ENCODE measurements at regions not wholly inside any gene's neighbourhood (a gene's known extent, or its start where the extent isn't known, plus 50 kb on each side); places are given as distances from the start of the nearest gene placed in this dataset.

- no peak overlapping the region for H2BK15ac ChIP-seq (ENCODE audit: low read depth, low read length)
- TF ChIP-seq, protein P1, sequence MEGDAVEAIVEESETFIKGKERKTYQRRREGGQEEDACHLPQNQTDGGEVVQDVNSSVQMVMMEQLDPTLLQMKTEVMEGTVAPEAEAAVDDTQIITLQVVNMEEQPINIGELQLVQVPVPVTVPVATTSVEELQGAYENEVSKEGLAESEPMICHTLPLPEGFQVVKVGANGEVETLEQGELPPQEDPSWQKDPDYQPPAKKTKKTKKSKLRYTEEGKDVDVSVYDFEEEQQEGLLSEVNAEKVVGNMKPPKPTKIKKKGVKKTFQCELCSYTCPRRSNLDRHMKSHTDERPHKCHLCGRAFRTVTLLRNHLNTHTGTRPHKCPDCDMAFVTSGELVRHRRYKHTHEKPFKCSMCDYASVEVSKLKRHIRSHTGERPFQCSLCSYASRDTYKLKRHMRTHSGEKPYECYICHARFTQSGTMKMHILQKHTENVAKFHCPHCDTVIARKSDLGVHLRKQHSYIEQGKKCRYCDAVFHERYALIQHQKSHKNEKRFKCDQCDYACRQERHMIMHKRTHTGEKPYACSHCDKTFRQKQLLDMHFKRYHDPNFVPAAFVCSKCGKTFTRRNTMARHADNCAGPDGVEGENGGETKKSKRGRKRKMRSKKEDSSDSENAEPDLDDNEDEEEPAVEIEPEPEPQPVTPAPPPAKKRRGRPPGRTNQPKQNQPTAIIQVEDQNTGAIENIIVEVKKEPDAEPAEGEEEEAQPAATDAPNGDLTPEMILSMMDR (conservative IDR thresholded peaks at IDR 0.05): no peak
- Mint-ChIP-seq H3K9me3 (no peaks in the 10 kb centered on the region; a peak in 1 of 5 replicates), H3K4me1 (no peaks in the 10 kb centered on the region), H3K4me3 (no peak overlapping the region), H3K27me3 (ENCODE audit: low read depth) (no peaks in the 10 kb centered on the region; the same call in 1 of the 2 replicates), H3K36me3 (ENCODE audit: insufficient read depth in 1 of 3, low read depth in 3 of 3) (no peaks in the 10 kb centered on the region), H3K27ac (no peak overlapping the region)
- H3K4me2 ChIP-seq (ENCODE audit: insufficient read depth, insufficient read length, low read length): no peak overlapping the region
- no peaks in the 10 kb centered on the region for H3K27me3 ChIP-seq (ENCODE audit: insufficient read depth, low read length)
- no peak overlapping the region for H2AK5ac ChIP-seq (ENCODE audit: insufficient read length, low read length)
- no peak overlapping the region for H3K27ac ChIP-seq (ENCODE audit: insufficient read length, low read depth, low read length)
- no peak overlapping the region for H4K5ac ChIP-seq (ENCODE audit: insufficient read length, low read depth, low read length)
- H3K9ac ChIP-seq (ENCODE audit: extremely low read depth, insufficient read length, low read length): no peak overlapping the region
- H4K91ac ChIP-seq (ENCODE audit: insufficient read length, low read depth, low read length): no peak overlapping the region
- H3K9me3 ChIP-seq (ENCODE audit: control insufficient read depth, low read depth, low read length): no peaks in the 10 kb centered on the region
- H3K4me1 ChIP-seq (ENCODE audit: insufficient read depth, low read length): no peaks in the 10 kb centered on the region
- no peak overlapping the region for H4K8ac ChIP-seq (replicated peaks; ENCODE audit: insufficient read length, low read depth, low read length)
- no peak overlapping the region for H2AFZ ChIP-seq (ENCODE audit: low read length)
- no peak overlapping the region for H2BK5ac ChIP-seq (ENCODE audit: insufficient read length, low read length)
- no CpG with 5 or more reads among the region's 1 CpG for WGBS (ENCODE audit: extremely low coverage, insufficient read length, low lambda C conversion rate)
- H3K23me2 ChIP-seq (ENCODE audit: insufficient read length, low read depth, low read length, poor library complexity, severe bottlenecking): no peaks in the 10 kb centered on the region
- H3K79me1 ChIP-seq (ENCODE audit: insufficient read depth, low read depth, low read length, poor library complexity, severe bottlenecking): no peaks in the 10 kb centered on the region
- H3K14ac ChIP-seq (ENCODE audit: insufficient read depth, low read length): no peak overlapping the region
- H2BK12ac ChIP-seq (ENCODE audit: insufficient read length, low read depth, low read length): no peak overlapping the region
- no peak overlapping the region for H2BK120ac ChIP-seq (ENCODE audit: low read depth, low read length, poor library complexity, severe bottlenecking)
- H3T11ph ChIP-seq (ENCODE audit: low read length): no peak overlapping the region
- H2BK20ac ChIP-seq (ENCODE audit: low read depth, low read length, poor library complexity, severe bottlenecking): no peak overlapping the region
- no peak overlapping the region for H3K56ac ChIP-seq (ENCODE audit: insufficient read length, low read depth, low read length)
- no peak for DNase-seq
- no peak overlapping the region for H3K23ac ChIP-seq (ENCODE audit: insufficient read length, low read depth, low read length)
- no peak overlapping the region for H3K18ac ChIP-seq (ENCODE audit: insufficient read length, low read depth, low read length)
- H3K4ac ChIP-seq (ENCODE audit: low read depth, low read length): no peak overlapping the region
- no peaks in the 10 kb centered on the region for H4K20me1 ChIP-seq (ENCODE audit: control insufficient read depth, insufficient read depth, insufficient read length)
- no peaks in the 10 kb centered on the region for H3K79me2 ChIP-seq (ENCODE audit: insufficient read depth, low read length)
Observed at GRCh38 chr1:61523229-61523628, 201.7 kb downstream of the TM2D1 start.

All from H9 (cell line).